Loucy (cell line): ENCODE measurements at regions not wholly inside any gene's neighbourhood (a gene's known extent, or its start where the extent isn't known, plus 50 kb on each side); places are given as distances from the start of the nearest gene placed in this dataset.

Experiments used
- H2AFZ ChIP-seq: fragments of 200-600 bp; sonication (generic); 2 replicates; pipeline ENCODE4 v1.6.0; 2016; ENCODE audit warnings: antibody characterized with exemption, mild to moderate bottlenecking, low read length, moderate library complexity
- H3F3A ChIP-seq: fragments of 200-600 bp; 2 replicates; pipeline ENCODE4 v1.6.0; 2016; ENCODE audit warnings: antibody characterized with exemption, low read depth, mild to moderate bottlenecking
- H3K27me3 ChIP-seq: fragments of 200-600 bp; sonication (generic); 2 replicates; pipeline ENCODE4 v1.6.1; 2014; ENCODE audit warnings: low read length, mild to moderate bottlenecking; ENCODE audit not compliant: insufficient read depth, poor library complexity, severe bottlenecking
- H3K36me3 ChIP-seq: fragments of 200-600 bp; sonication (generic); 2 replicates; pipeline ENCODE4 v1.6.1; 2016; ENCODE audit warnings: low read length; ENCODE audit not compliant: insufficient read depth
- H3K4me1 ChIP-seq: fragments of 200-600 bp; sonication (generic); 2 replicates; pipeline ENCODE4 v1.5.1; 2014; ENCODE audit warnings: low read length, mild to moderate bottlenecking; ENCODE audit not compliant: insufficient read depth, poor library complexity, severe bottlenecking
- H3K4me2 ChIP-seq: fragments of 200-600 bp; sonication (generic); 2 replicates; pipeline ENCODE4 v1.6.0; 2014; ENCODE audit warnings: antibody characterized with exemption, low read length, low read depth, mild to moderate bottlenecking; ENCODE audit not compliant: poor library complexity, severe bottlenecking
- H3K4me3 ChIP-seq: fragments of 200-600 bp; sonication (generic); 2 replicates; pipeline ENCODE4 v1.5.1; 2014; ENCODE audit warnings: low read length, mild to moderate bottlenecking, mixed read lengths; ENCODE audit not compliant: poor library complexity, severe bottlenecking
- H3K79me2 ChIP-seq: fragments of 200-600 bp; sonication (generic); 2 replicates; pipeline ENCODE4 v1.6.1; 2014; ENCODE audit warnings: low read length; ENCODE audit not compliant: insufficient read depth
- H3K9ac ChIP-seq: fragments of 200-600 bp; sonication (generic); 2 replicates; pipeline ENCODE4 v1.6.0; 2014; ENCODE audit warnings: mild to moderate bottlenecking, low read depth, low read length, moderate library complexity; ENCODE audit not compliant: poor library complexity, severe bottlenecking
- H3K9me2 ChIP-seq: fragments of 200-600 bp; sonication (generic); replicated peaks from 2 replicates; pipeline ENCODE4 v1.6.1; 2016; ENCODE audit warnings: low read depth, low read length, mixed read lengths
- H3K9me3 ChIP-seq: fragments of 200-600 bp; sonication (generic); 2 replicates; pipeline ENCODE4 v1.6.1; 2014; ENCODE audit warnings: mild to moderate bottlenecking, antibody characterized with exemption, low read length, low read depth; ENCODE audit not compliant: insufficient read depth
- H4K20me1 ChIP-seq: fragments of 200-600 bp; sonication (generic); 2 replicates; pipeline ENCODE4 v1.6.0; 2014; ENCODE audit warnings: antibody characterized with exemption, low read length, mild to moderate bottlenecking; ENCODE audit not compliant: insufficient read depth, poor library complexity, severe bottlenecking
- EZH2phosphoT487 ChIP-seq: fragments of 200-600 bp; IDR thresholded peaks from 2 replicates; pipeline ENCODE4 v1.6.1; 2018; ENCODE audit warnings: antibody characterized with exemption, mild to moderate bottlenecking, moderate library complexity, borderline replicate concordance
- TF ChIP-seq, protein P1 (sequence below): fragments of 200-600 bp; sonication (generic); conservative IDR thresholded peaks from 2 replicates; pipeline ENCODE4 v1.5.1; 2014; ENCODE audit warnings: mild to moderate bottlenecking, antibody characterized with exemption, low read length

DNA sequence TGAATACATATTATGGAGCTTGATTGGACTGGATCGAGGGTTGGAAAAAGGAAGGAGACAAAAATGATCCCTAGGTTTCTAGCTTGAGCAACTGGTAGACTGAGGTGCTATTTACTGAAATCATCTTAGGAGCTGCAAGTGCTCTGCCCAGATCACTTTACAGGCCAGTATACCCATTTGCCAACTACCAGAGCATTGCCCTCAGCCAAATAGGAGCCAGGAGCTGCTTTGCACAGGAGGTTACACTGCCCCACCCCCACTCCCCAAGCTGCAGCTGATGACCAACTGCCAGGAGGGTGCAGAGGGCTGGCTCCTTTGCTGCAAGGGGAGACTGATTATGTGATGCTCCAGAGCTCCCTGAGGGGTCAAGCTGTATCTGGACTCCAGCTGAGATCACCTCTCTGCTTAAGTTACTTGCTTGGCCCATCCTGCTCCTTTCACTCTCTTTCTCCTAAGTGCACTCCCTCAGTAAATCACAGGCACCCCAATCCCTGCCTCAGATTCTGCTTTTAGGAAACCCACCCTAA, 275.4 kb downstream of the ZEB1 start:
- no peak overlapping the region for H3K4me2 ChIP-seq

DNA sequence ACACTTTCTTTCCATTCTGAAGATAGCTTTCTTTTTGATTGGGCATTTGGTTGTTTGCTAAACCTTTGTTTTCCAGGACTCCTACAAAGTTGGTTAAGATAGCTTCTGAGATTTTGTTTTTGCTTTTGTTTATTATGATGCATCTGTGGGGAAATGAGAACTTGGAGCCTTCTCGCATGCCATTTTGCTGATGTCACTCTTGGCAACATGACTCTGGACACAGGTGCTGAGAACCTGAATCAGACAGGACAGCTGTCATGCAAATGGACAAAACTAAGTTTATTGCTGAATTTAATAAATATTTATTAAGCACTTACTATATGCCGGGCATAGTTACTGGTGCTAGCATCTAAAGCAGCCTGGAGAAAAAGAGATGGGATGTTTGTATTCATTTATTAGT, 274.1 kb downstream of the ZEB1 start:
- H3F3A ChIP-seq: no peaks in the 10 kb centered on the region
- H4K20me1 ChIP-seq: no peaks in the 10 kb centered on the region
- no peaks in the 10 kb centered on the region for H3K9me3 ChIP-seq

More for the DNA sequence above, 275.4 kb downstream of the ZEB1 start:
- TF ChIP-seq, protein P1, sequence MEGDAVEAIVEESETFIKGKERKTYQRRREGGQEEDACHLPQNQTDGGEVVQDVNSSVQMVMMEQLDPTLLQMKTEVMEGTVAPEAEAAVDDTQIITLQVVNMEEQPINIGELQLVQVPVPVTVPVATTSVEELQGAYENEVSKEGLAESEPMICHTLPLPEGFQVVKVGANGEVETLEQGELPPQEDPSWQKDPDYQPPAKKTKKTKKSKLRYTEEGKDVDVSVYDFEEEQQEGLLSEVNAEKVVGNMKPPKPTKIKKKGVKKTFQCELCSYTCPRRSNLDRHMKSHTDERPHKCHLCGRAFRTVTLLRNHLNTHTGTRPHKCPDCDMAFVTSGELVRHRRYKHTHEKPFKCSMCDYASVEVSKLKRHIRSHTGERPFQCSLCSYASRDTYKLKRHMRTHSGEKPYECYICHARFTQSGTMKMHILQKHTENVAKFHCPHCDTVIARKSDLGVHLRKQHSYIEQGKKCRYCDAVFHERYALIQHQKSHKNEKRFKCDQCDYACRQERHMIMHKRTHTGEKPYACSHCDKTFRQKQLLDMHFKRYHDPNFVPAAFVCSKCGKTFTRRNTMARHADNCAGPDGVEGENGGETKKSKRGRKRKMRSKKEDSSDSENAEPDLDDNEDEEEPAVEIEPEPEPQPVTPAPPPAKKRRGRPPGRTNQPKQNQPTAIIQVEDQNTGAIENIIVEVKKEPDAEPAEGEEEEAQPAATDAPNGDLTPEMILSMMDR: no peak
- TF ChIP-seq EZH2phosphoT487: no peak
- Histone ChIP-seq H4K20me1 (no peaks in the 10 kb centered on the region), H3F3A (no peaks in the 10 kb centered on the region), H3K4me3 (no peak overlapping the region), H3K36me3 (no peaks in the 10 kb centered on the region), H3K9ac (no peak overlapping the region), H3K9me2 (no peaks in the 10 kb centered on the region), H3K79me2 (no peaks in the 10 kb centered on the region), H3K4me1 (no peaks in the 10 kb centered on the region), H3K27me3 (no peaks in the 10 kb centered on the region), H3K9me3 (no peaks in the 10 kb centered on the region), H2AFZ (no peak overlapping the region)

DNA sequence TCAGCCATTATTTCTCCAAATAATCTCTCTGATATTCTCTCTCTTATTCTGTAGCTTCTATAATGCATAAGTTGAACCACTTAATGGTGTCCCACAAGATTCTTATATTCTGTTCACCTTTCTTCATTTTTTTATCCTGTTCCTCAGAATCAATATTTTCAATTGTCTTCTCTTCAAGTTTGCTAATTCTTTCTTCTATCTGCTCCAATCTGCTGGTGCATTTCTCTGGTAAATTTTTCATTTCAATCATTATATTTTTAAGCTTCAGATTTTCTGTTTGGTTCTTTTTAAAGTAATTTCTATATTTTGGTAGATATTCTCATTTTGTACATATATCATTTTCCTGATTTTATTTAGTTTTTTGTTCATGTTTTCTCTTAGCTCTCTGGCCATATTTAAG, 272.6 kb downstream of the ZEB1 start:
- no peaks in the 10 kb centered on the region for H3F3A ChIP-seq
- no peak overlapping the region for H3K4me3 ChIP-seq
- H3K4me2 ChIP-seq: no peak overlapping the region
- TF ChIP-seq, protein P1: no peak
- TF ChIP-seq EZH2phosphoT487: no peak
- no peak overlapping the region for H2AFZ ChIP-seq
- no peaks in the 10 kb centered on the region for H3K36me3 ChIP-seq
- H3K79me2 ChIP-seq: no peaks in the 10 kb centered on the region
- no peaks in the 10 kb centered on the region for H3K9me2 ChIP-seq
- no peaks in the 10 kb centered on the region for H3K9me3 ChIP-seq
- no peak overlapping the region for H3K9ac ChIP-seq
- H3K4me1 ChIP-seq: no peaks in the 10 kb centered on the region
- H4K20me1 ChIP-seq: no peaks in the 10 kb centered on the region
- no peaks in the 10 kb centered on the region for H3K27me3 ChIP-seq

More for the DNA sequence above, 274.1 kb downstream of the ZEB1 start:
- Histone ChIP-seq H3K36me3 (no peaks in the 10 kb centered on the region), H3K9me2 (no peaks in the 10 kb centered on the region), H3K27me3 (no peaks in the 10 kb centered on the region), H3K9ac (no peak overlapping the region), H3K4me2 (no peak overlapping the region), H3K4me3 (no peak overlapping the region), H3K79me2 (no peaks in the 10 kb centered on the region), H2AFZ (no peak overlapping the region), H3K4me1 (no peaks in the 10 kb centered on the region)
- TF ChIP-seq EZH2phosphoT487: no peak
- TF ChIP-seq, protein P1: no peak
